Panc1 (cell line): ENCODE measurements at regions not wholly inside any gene's neighbourhood (a gene's known extent, or its start where the extent isn't known, plus 50 kb on each side); places are given as distances from the start of the nearest gene placed in this dataset.

Experiments used
- CTCF ChIP-seq: fragments of 450-650 bp; IDR thresholded peaks from 2 replicates; pipeline ENCODE4 v1.5.1; 2017; ENCODE audit warnings: mild to moderate bottlenecking
- POLR2AphosphoS5 ChIP-seq: IDR thresholded peaks from 2 replicates; pipeline ENCODE4 v1.6.1; 2012; ENCODE audit warnings: mild to moderate bottlenecking, low read depth, low read length, moderate library complexity

GRCh38 chr18:35836932-35837331 lies 135.5 kb upstream of the RMP24 start:
- no peak for TF ChIP-seq CTCF
- TF ChIP-seq POLR2AphosphoS5: no peak
